H1 (cell line): ENCODE measurements at regions not wholly inside any gene's neighbourhood (a gene's known extent, or its start where the extent isn't known, plus 50 kb on each side); places are given as distances from the start of the nearest gene placed in this dataset.

ENCODE experiments used
- ATF3 ChIP-seq: IDR thresholded peaks from 2 replicates; pipeline ENCODE4 v1.6.1; 2011; ENCODE audit warnings: low read depth, mild to moderate bottlenecking, low read length; ENCODE audit not compliant: insufficient read depth
- EGR1 ChIP-seq: IDR thresholded peaks from 2 replicates; pipeline ENCODE4 v1.6.1; 2011; ENCODE audit warnings: low read depth, low read length, borderline replicate concordance

GRCh38 chr7:155992107-155992506, 179.8 kb upstream of the SHH start (continued):
- no peak for TF ChIP-seq ATF3
- no peak for TF ChIP-seq EGR1
